IMR-90 (cell line): ENCODE measurements at regions not wholly inside any gene's neighbourhood (a gene's known extent, or its start where the extent isn't known, plus 50 kb on each side); places are given as distances from the start of the nearest gene placed in this dataset.
A peak's percentile ranks its signal among the peaks of the same experiment; 100 is the strongest.

Experiments
- ATAC-seq: fragments of 200-7000 bp; cut with Tn5 transposase; 2 replicates; pipeline ENCODE4 v1.9.1; 2020; ENCODE audit warnings: low read depth, mild to moderate bottlenecking, moderate library complexity
- BruUV-seq: library from RNA; stranded (reverse); fragments of 400-500 nt; replicated peaks from 2 replicates; lab custom pipeline; 2021; lab: Mats Ljungman, UMichigan
- CTCF ChIA-PET: fragments of 300-600 bp; formaldehyde crosslinking; extraction: SDS; loops from one replicate; lab custom pipeline; 2021; ENCODE audit warnings: antibody characterized with exemption; lab: Yijun Ruan, JAX
- POLR2A ChIA-PET: fragments of 300-600 bp; sonication (Branson Sonifier 250); formaldehyde crosslinking; loops from one replicate; lab custom pipeline; 2022; ENCODE audit warnings: antibody characterized with exemption; ENCODE audit not compliant: unreplicated experiment; lab: Charles Lee
- DNase-seq: peaks from one replicate; pipeline ENCODE4 v3.0.0; 2013
- H2AFZ ChIP-seq: replicated peaks from 2 replicates; pipeline ENCODE3; 2013; ENCODE audit warnings: low read length, mild to moderate bottlenecking; ENCODE audit not compliant: poor library complexity
- H2AK5ac ChIP-seq: 2 replicates; pipeline ENCODE4 v1.6.1; 2013; ENCODE audit warnings: low read depth, low read length, inconsistent platforms
- H2AK9ac ChIP-seq: replicated peaks from 2 replicates; pipeline ENCODE3; 2013; ENCODE audit warnings: mild to moderate bottlenecking, low read depth, low read length, moderate library complexity; ENCODE audit not compliant: poor library complexity
- H2BK120ac ChIP-seq: 2 replicates; pipeline ENCODE4 v1.6.1; 2013; ENCODE audit warnings: low read depth, low read length, inconsistent platforms
- H2BK15ac ChIP-seq: 3 replicates; pipeline ENCODE4 v1.6.1; 2013; ENCODE audit warnings: low read depth, low read length, inconsistent platforms
- H2BK20ac ChIP-seq: 2 replicates; pipeline ENCODE4 v1.6.1; 2013; ENCODE audit warnings: low read depth, mild to moderate bottlenecking, inconsistent platforms, low read length, moderate library complexity
- H2BK5ac ChIP-seq: 2 replicates; pipeline ENCODE4 v1.6.1; 2013; ENCODE audit warnings: mild to moderate bottlenecking, low read depth, low read length, inconsistent platforms; ENCODE audit not compliant: poor library complexity, severe bottlenecking
- H3K14ac ChIP-seq: replicated peaks from 2 replicates; pipeline ENCODE4 v1.6.1; 2013; ENCODE audit warnings: low read depth, low read length, inconsistent platforms
- H3K18ac ChIP-seq: 2 replicates; pipeline ENCODE4 v1.6.1; 2013; ENCODE audit warnings: low read depth, low read length, control low read depth
- H3K23ac ChIP-seq: 2 replicates; pipeline ENCODE4 v1.6.1; 2013; ENCODE audit warnings: low read depth, low read length, inconsistent platforms
- H3K27ac ChIP-seq: 2 replicates; pipeline ENCODE4 v1.5.1; 2013; ENCODE audit warnings: mild to moderate bottlenecking, control low read depth, low read length; ENCODE audit not compliant: insufficient read depth
- H3K27me3 ChIP-seq: 2 replicates; pipeline ENCODE4 v1.6.1; 2013; ENCODE audit warnings: low read length; ENCODE audit not compliant: control insufficient read depth, insufficient read depth
- H3K36me3 ChIP-seq: 2 replicates; pipeline ENCODE4 v1.6.1; 2013; ENCODE audit warnings: low read length, mixed read lengths; ENCODE audit not compliant: control insufficient read depth, insufficient read depth
- H3K4ac ChIP-seq: 2 replicates; pipeline ENCODE4 v1.6.1; 2013; ENCODE audit warnings: low read depth, low read length, inconsistent platforms
- H3K4me1 ChIP-seq: 2 replicates; pipeline ENCODE4 v1.6.1; 2013; ENCODE audit warnings: low read length, mixed read lengths; ENCODE audit not compliant: control insufficient read depth, insufficient read depth
- H3K4me2 ChIP-seq: 2 replicates; pipeline ENCODE4 v1.6.1; 2013; ENCODE audit warnings: low read depth, mild to moderate bottlenecking, control low read depth, low read length, moderate library complexity
- H3K4me3 ChIP-seq: 2 replicates; pipeline ENCODE4 v1.5.1; 2013; ENCODE audit warnings: low read depth, mild to moderate bottlenecking, control low read depth, low read length, moderate library complexity; ENCODE audit not compliant: insufficient read depth
- H3K56ac ChIP-seq: 2 replicates; pipeline ENCODE4 v1.6.1; 2013; ENCODE audit warnings: low read length, inconsistent platforms; ENCODE audit not compliant: insufficient read depth; ENCODE audit errors: extremely low read depth
- H3K79me1 ChIP-seq, 2 experiments: 2 replicates each; pipeline ENCODE4 v1.6.1; 2013; ENCODE audit warnings: low read length in 2 of 2, inconsistent platforms in 1 of 2, low read depth in 1 of 2
- H3K9ac ChIP-seq: 2 replicates; pipeline ENCODE4 v1.6.1; 2013; ENCODE audit warnings: low read depth, low read length, control low read depth
- H3K9me1 ChIP-seq: 2 replicates; pipeline ENCODE4 v1.6.1; 2013; ENCODE audit warnings: low read length, inconsistent platforms; ENCODE audit not compliant: insufficient read depth
- H3K9me3 ChIP-seq: 2 replicates; pipeline ENCODE4 v1.6.1; 2013; ENCODE audit warnings: low read length; ENCODE audit not compliant: control insufficient read depth, insufficient read depth
- H4K20me1 ChIP-seq: 2 replicates; pipeline ENCODE4 v1.6.1; 2013; ENCODE audit warnings: low read length, inconsistent platforms; ENCODE audit not compliant: insufficient read depth
- H4K5ac ChIP-seq: 2 replicates; pipeline ENCODE4 v1.6.1; 2013; ENCODE audit warnings: mild to moderate bottlenecking, low read depth, low read length, control low read depth
- H4K8ac ChIP-seq, 2 experiments: 2 replicates each; pipeline ENCODE4 v1.6.1; 2013; ENCODE audit warnings: low read depth in 2 of 2, low read length in 2 of 2, control low read depth in 1 of 2, inconsistent platforms in 1 of 2
- H4K91ac ChIP-seq: 2 replicates; pipeline ENCODE4 v1.6.1; 2013; ENCODE audit warnings: low read depth, low read length, inconsistent platforms; ENCODE audit not compliant: insufficient read depth
- BHLHE40 ChIP-seq: fragments of 150-350 bp; IDR thresholded peaks from 2 replicates; pipeline ENCODE4 v1.6.1; 2016; ENCODE audit warnings: mild to moderate bottlenecking, low read depth, low read length
- CEBPB ChIP-seq: IDR thresholded peaks from 2 replicates; pipeline ENCODE4 v1.6.1; 2012; ENCODE audit warnings: low read depth, low read length, improper control_type of control experiment
- FOS ChIP-seq: fragments of 150-350 bp; IDR thresholded peaks from 2 replicates; pipeline ENCODE4 v1.6.1; 2016; ENCODE audit warnings: low read depth, low read length
- MAFK ChIP-seq: IDR thresholded peaks from 2 replicates; pipeline ENCODE4 v1.6.1; 2012; ENCODE audit warnings: low read depth, low read length, improper control_type of control experiment
- NFE2L2 ChIP-seq: fragments of 150-350 bp; IDR thresholded peaks from 2 replicates; pipeline ENCODE4 v1.6.1; 2016; ENCODE audit warnings: low read depth, mild to moderate bottlenecking, low read length
- POLR2A ChIP-seq: IDR thresholded peaks from 2 replicates; pipeline ENCODE4 v1.6.1; 2012; ENCODE audit warnings: mild to moderate bottlenecking, low read depth, low read length
- RCOR1 ChIP-seq: IDR thresholded peaks from 2 replicates; pipeline ENCODE4 v1.6.1; 2012; ENCODE audit warnings: mild to moderate bottlenecking, low read length, improper control_type of control experiment; ENCODE audit not compliant: insufficient replicate concordance
- WGBS, 2 experiments: methylation state at CpG; one replicate each; pipeline versions ENCODE4 v1.1.5 to v1.1.7; 2013; ENCODE audit warnings: missing lambda C conversion rate in 2 of 2; ENCODE audit not compliant: insufficient read length in 1 of 2; ENCODE audit errors: extremely low coverage in 2 of 2; 5-methylcytosine and 5-hydroxymethylcytosine counted together
- dilution Hi-C: fragments of 300-500 bp; cut with HindIII; formaldehyde crosslinking; loops from one replicate; pipeline ENCODE4 v1.14.3; 2018; ENCODE audit warnings: low sequenced_read_pairs; ENCODE audit not compliant: unreplicated experiment
- in situ Hi-C: fragments of 300-500 bp; cut with MboI; formaldehyde crosslinking; loops from 3 replicates; pipeline ENCODE4 v1.14.3; 2019; ENCODE audit warnings: low sequenced_read_pairs, inconsistent platforms, mixed read lengths
- intact Hi-C: fragments of 100-400 bp; cut with micrococcal nuclease; formaldehyde crosslinking; loops from 2 replicates; pipeline ENCODE4 v1.10.0; 2022
- TF ChIP-seq, protein P1 (sequence below): fragments of 150-350 bp; IDR thresholded peaks from 2 replicates; pipeline ENCODE4 v1.6.1; 2016; ENCODE audit warnings: low read depth, mild to moderate bottlenecking, low read length, moderate library complexity, borderline replicate concordance

DNA sequence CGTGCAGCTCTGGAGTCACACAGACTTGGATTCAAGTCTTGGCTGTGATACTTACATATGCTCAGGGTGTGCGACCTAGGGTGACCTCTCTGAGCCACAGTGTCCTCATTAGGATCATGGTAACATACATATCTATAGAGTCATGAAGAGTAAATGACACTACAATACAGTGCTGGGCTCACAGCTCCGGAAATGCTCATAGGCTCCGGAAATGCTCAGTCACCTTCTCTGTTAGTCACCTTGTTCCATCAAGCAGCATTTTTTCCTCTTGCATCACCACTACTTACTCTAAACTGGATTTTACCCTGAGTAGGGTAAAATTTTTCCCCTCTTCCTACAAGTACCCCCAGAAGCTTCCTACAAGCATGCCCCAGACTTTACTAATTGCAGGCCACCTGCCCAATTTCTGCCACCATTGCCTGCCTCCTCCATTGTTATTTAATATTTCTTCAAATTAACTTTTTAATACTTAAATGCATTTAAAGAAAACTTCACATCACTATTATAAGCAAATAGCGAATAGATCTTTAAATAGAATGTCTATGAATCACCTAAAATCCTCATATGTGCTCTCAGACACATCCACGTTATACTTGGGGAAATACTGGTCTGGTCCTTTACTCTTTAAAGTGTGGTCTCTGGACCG, 147.6 kb upstream of the SPRY4 start:
- ATAC-seq, result peak; percentile 90
- H3K14ac ChIP-seq, result peak overlapping the region; percentile 91
- H4K8ac ChIP-seq, result peak overlapping the region; percentile 6 to 81
- H3K36me3 ChIP-seq, result no peaks in the 10 kb centered on the region
- peak overlapping the region; percentile 5; the same call in 1 of the 2 replicates for H3K4me2 ChIP-seq
- H3K4me1 ChIP-seq, result peaks cover 5% of the 10 kb centered on the region
- peak overlapping the region; percentile 38 for H2AK5ac ChIP-seq
- H3K9me3 ChIP-seq, result no peaks in the 10 kb centered on the region
- H2BK20ac ChIP-seq, result peak overlapping the region; percentile 96
- TF ChIP-seq CEBPB (peak; percentile 97), RCOR1 (peak; percentile 46), BHLHE40 (peak; percentile 69), NFE2L2 (peak; percentile 85), MAFK (peak; percentile 61; the same call in 1 of the 2 replicates), FOS (peak; percentile 80), POLR2A (no peak)
- TF ChIP-seq, protein P1, sequence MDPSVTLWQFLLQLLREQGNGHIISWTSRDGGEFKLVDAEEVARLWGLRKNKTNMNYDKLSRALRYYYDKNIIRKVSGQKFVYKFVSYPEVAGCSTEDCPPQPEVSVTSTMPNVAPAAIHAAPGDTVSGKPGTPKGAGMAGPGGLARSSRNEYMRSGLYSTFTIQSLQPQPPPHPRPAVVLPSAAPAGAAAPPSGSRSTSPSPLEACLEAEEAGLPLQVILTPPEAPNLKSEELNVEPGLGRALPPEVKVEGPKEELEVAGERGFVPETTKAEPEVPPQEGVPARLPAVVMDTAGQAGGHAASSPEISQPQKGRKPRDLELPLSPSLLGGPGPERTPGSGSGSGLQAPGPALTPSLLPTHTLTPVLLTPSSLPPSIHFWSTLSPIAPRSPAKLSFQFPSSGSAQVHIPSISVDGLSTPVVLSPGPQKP, result no peak
- no peak overlapping the region for H4K5ac ChIP-seq
- H2AK9ac ChIP-seq, result no peak overlapping the region
- peak overlapping the region; percentile 92 for H2BK120ac ChIP-seq
- peak overlapping the region; percentile 63; the same call in 1 of the 2 replicates for H3K18ac ChIP-seq
- H3K23ac ChIP-seq, result peak overlapping the region; percentile 89
- no peak overlapping the region; the same call in 1 of the 2 replicates for H3K9ac ChIP-seq
- peaks cover 25% of the 10 kb centered on the region for H3K9me1 ChIP-seq
- in situ Hi-C loops (no loop called here), dilution Hi-C loops (no loop called here), intact Hi-C loops (no loop called here)
- H2AFZ ChIP-seq, result peak overlapping the region; percentile 62
- H3K27ac ChIP-seq, result peak overlapping the region; percentile 62; the same call in 1 of the 2 replicates
- peak; percentile 96 for DNase-seq
- CTCF ChIA-PET, result interaction anchor here (0.7 kb wide), 1 partner anchor 54 kb away, joined by 8 read pairs; no protein-coding TSS in a partner anchor
- no peak overlapping the region for H3K4me3 ChIP-seq
- POLR2A ChIA-PET, result no interaction called here
- peak overlapping the region; percentile 75 for H3K56ac ChIP-seq
- peak overlapping the region; percentile 93 for H3K4ac ChIP-seq
- H4K91ac ChIP-seq, result peak overlapping the region; percentile 77; the same call in 1 of the 2 replicates
- no peaks in the 10 kb centered on the region for H3K27me3 ChIP-seq
- H3K79me1 ChIP-seq, result peaks cover 3 to 14% of the 10 kb centered on the region in 2 experiments; a peak in 2 of 4 replicates
- no CpG with 5 or more reads among the region's 7 CpGs for WGBS, 2 experiments
- no peaks in the 10 kb centered on the region for H4K20me1 ChIP-seq
- peak overlapping the region; percentile 89 for H2BK5ac ChIP-seq
- no TSS peak for BruUV-seq
- peak overlapping the region; percentile 79; the same call in 1 of the 3 replicates for H2BK15ac ChIP-seq
